ENCODE measurements at regions not wholly inside any gene's neighbourhood (a gene's known extent, or its start where the extent isn't known, plus 50 kb on each side); places are given as distances from the start of the nearest gene placed in this dataset.

DNA sequence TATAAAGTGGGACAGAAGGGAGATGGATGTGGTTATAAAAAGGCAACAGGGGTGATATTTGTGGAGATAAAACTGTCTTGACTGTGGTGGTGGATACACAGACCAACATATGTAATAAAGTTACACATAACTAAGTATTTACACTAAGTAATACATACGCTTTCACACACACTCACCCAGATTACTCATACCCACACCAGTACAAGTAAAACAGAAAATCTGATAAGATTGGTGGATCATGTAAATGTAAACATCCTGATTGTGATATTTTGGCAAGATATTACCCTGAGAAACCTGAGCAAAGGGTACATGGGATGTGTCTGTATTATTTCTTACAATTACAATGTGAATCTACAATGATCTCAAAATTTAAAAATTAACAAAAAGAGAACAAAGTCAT, 53.3 kb upstream of the SLIT3 start:
- Histone ChIP-seq H3K27ac (ENCODE audit: insufficient read depth, low read depth, low read length) (peak overlapping the region; percentile 31), H3K4me3 (replicated peaks in 1 of 3; ENCODE audit: insufficient read depth in 1 of 3, low read depth in 1 of 3, low read length in 3 of 3) (no peak overlapping the region), H3K27me3 (ENCODE audit: control insufficient read depth in 2 of 2, insufficient read depth in 2 of 2, low read length in 2 of 2) (no peaks in the 10 kb centered on the region), H3K36me3 (ENCODE audit: control insufficient read depth in 2 of 2, extremely low read depth in 1 of 2, insufficient read depth in 2 of 2, low read length in 2 of 2) (no peaks in the 10 kb centered on the region), H3K4me1 (ENCODE audit: control insufficient read depth, extremely low read depth, insufficient read depth, low read length) (peaks cover 37% of the 10 kb centered on the region), H3K79me2 (ENCODE audit: control insufficient read depth, insufficient read depth, low read length) (no peaks in the 10 kb centered on the region), H4K20me1 (replicated peaks; ENCODE audit: control insufficient read depth, extremely low read depth, insufficient read depth, low read length) (no peaks in the 10 kb centered on the region), H3K9me3 (replicated peaks; ENCODE audit: control insufficient read depth, insufficient read depth, low read length) (no peaks in the 10 kb centered on the region), H3K4me2 (ENCODE audit: insufficient read depth, low read length) (peak overlapping the region; percentile 44), H3K9me1 (replicated peaks; ENCODE audit: control insufficient read depth, extremely low read depth, insufficient read depth, low read length) (no peaks in the 10 kb centered on the region), H3K9ac (replicated peaks; ENCODE audit: extremely low read depth, insufficient read depth, low read length) (no peak overlapping the region), H2AFZ (ENCODE audit: low read depth, low read length) (no peak overlapping the region)
- DNase-seq (ENCODE audit: low read depth, low spot score) (peak; percentile 51), FAIRE-seq (no peak)
- TF ChIP-seq POLR2AphosphoS5 (IDR thresholded peaks at IDR 0.05; ENCODE audit: insufficient read depth, low read depth, low read length) (peak; percentile 31), POLR2A (IDR thresholded peaks at IDR 0.05; ENCODE audit: low read depth, low read length) (no peak), FOS (IDR thresholded peaks at IDR 0.05; ENCODE audit: borderline replicate concordance, insufficient read depth, low read length) (peak; percentile 69), GATA2 (IDR thresholded peaks at IDR 0.05; ENCODE audit: insufficient read depth, insufficient read length, low read depth, low read length) (peak; percentile 92), JUN (IDR thresholded peaks at IDR 0.05; ENCODE audit: borderline replicate concordance, insufficient read depth, insufficient read length, low read depth) (no peak)
- intact Hi-C loops (cut with micrococcal nuclease) (loop anchor here (5.0 to 10.0 kb wide), 2 partner anchors 88 to 781 kb away; no protein-coding TSS in a partner anchor), dilution Hi-C loops (cut with MboI; ENCODE audit: extremely low pct_ligation_motif_present, low sequenced_read_pairs) (no loop called here)
- BruUV-seq (replicated peaks): no TSS peak
- POLR2A ChIA-PET: no interaction called here
- CTCF ChIA-PET: no interaction called here

DNA sequence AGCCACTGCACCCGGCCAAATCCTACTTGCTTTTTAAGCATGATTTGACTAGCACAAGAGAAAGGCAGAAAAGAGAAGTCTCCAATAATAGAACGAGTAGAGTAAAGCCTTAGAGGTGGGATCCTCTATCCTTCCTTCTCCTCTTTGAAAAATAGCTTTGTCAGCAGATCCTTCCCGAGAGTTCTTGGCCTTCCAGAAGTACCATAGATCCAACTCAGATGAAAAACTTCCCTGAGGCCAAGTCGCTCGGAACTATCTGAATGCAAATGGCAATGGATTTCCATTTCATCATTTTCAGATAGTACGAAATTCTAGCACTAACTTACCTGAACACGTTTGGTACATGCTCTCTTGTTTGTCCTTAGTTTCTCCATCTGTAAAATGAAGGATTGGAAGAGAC, 52.0 kb upstream of the SLIT3 start:
- H3K36me3 ChIP-seq (ENCODE audit: control insufficient read depth in 2 of 2, extremely low read depth in 1 of 2, insufficient read depth in 2 of 2, low read length in 2 of 2): no peaks in the 10 kb centered on the region
- no peak overlapping the region for H3K9ac ChIP-seq (replicated peaks; ENCODE audit: extremely low read depth, insufficient read depth, low read length)
- H2AFZ ChIP-seq (ENCODE audit: low read depth, low read length): no peak overlapping the region
- intact Hi-C loops (cut with micrococcal nuclease): loop anchor here (5.0 to 10.0 kb wide), 2 partner anchors 89 to 782 kb away; no protein-coding TSS in a partner anchor
- no peaks in the 10 kb centered on the region for H3K27me3 ChIP-seq (ENCODE audit: control insufficient read depth in 2 of 2, insufficient read depth in 2 of 2, low read length in 2 of 2)
- H4K20me1 ChIP-seq (replicated peaks; ENCODE audit: control insufficient read depth, extremely low read depth, insufficient read depth, low read length): no peaks in the 10 kb centered on the region
- TF ChIP-seq JUN (IDR thresholded peaks at IDR 0.05; ENCODE audit: borderline replicate concordance, insufficient read depth, insufficient read length, low read depth) (no peak), MYC (IDR thresholded peaks at IDR 0.05; ENCODE audit: low read depth, low read length) (no peak), POLR2AphosphoS5 (IDR thresholded peaks at IDR 0.05; ENCODE audit: insufficient read depth, low read depth, low read length) (no peak), POLR2A (IDR thresholded peaks at IDR 0.05; ENCODE audit: low read depth, low read length) (no peak), GATA2 (IDR thresholded peaks at IDR 0.05; ENCODE audit: insufficient read depth, insufficient read length, low read depth, low read length) (no peak), EZH2 (IDR thresholded peaks at IDR 0.05; ENCODE audit: borderline replicate concordance, low read depth, low read length, severe bottlenecking) (no peak), FOS (IDR thresholded peaks at IDR 0.05; ENCODE audit: borderline replicate concordance, insufficient read depth, low read length) (no peak)
- TF ChIP-seq, protein P1, sequence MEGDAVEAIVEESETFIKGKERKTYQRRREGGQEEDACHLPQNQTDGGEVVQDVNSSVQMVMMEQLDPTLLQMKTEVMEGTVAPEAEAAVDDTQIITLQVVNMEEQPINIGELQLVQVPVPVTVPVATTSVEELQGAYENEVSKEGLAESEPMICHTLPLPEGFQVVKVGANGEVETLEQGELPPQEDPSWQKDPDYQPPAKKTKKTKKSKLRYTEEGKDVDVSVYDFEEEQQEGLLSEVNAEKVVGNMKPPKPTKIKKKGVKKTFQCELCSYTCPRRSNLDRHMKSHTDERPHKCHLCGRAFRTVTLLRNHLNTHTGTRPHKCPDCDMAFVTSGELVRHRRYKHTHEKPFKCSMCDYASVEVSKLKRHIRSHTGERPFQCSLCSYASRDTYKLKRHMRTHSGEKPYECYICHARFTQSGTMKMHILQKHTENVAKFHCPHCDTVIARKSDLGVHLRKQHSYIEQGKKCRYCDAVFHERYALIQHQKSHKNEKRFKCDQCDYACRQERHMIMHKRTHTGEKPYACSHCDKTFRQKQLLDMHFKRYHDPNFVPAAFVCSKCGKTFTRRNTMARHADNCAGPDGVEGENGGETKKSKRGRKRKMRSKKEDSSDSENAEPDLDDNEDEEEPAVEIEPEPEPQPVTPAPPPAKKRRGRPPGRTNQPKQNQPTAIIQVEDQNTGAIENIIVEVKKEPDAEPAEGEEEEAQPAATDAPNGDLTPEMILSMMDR (IDR thresholded peaks at IDR 0.05; ENCODE audit: extremely low read depth in 1 of 2, insufficient read depth in 1 of 2, low read depth in 1 of 2, low read length in 2 of 2): no peak
- TF ChIP-seq, protein P2, sequence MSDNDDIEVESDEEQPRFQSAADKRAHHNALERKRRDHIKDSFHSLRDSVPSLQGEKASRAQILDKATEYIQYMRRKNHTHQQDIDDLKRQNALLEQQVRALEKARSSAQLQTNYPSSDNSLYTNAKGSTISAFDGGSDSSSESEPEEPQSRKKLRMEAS (IDR thresholded peaks at IDR 0.05; ENCODE audit: insufficient read depth, insufficient read length): no peak
- H3K4me3 ChIP-seq (replicated peaks in 1 of 3; ENCODE audit: insufficient read depth in 1 of 3, low read depth in 1 of 3, low read length in 3 of 3): no peak overlapping the region
- no peak overlapping the region for H3K27ac ChIP-seq (ENCODE audit: insufficient read depth, low read depth, low read length)
- H3K4me1 ChIP-seq (ENCODE audit: control insufficient read depth, extremely low read depth, insufficient read depth, low read length): peaks cover 46% of the 10 kb centered on the region
- no peaks in the 10 kb centered on the region for H3K9me1 ChIP-seq (replicated peaks; ENCODE audit: control insufficient read depth, extremely low read depth, insufficient read depth, low read length)
- ChIA-PET CTCF (no interaction called here), POLR2A (interaction anchor here (0.7 kb wide), 1 partner anchor 35 kb away, joined by 5 read pairs; no protein-coding TSS in a partner anchor)
- FAIRE-seq (no peak), DNase-seq (ENCODE audit: low read depth, low spot score) (no peak)
- H3K9me3 ChIP-seq (replicated peaks; ENCODE audit: control insufficient read depth, insufficient read depth, low read length): no peaks in the 10 kb centered on the region
- H3K79me2 ChIP-seq (ENCODE audit: control insufficient read depth, insufficient read depth, low read length): no peaks in the 10 kb centered on the region
- BruUV-seq (replicated peaks): no TSS peak
- dilution Hi-C loops (cut with MboI; ENCODE audit: extremely low pct_ligation_motif_present, low sequenced_read_pairs): no loop called here
- no peak overlapping the region for H3K4me2 ChIP-seq (ENCODE audit: insufficient read depth, low read length)

All from endothelial cell of umbilical vein (primary cell).